Activated T-helper 1 cell treated with anti-CD3 and anti-CD28 coated beads, Interleukin-12 subunit alpha, Interleukin-12 subunit beta, Interleukin-2, Interleukin-4 antibody, amounts not matched to agents 30 ng/mL and 10 ng/mL and 1 ng/mL, durations not matched to agents 14 hours and 24 hours and 36 hours (primary cell): ENCODE measurements at regions not wholly inside any gene's neighbourhood (a gene's known extent, or its start where the extent isn't known, plus 50 kb on each side); places are given as distances from the start of the nearest gene placed in this dataset.
"Not testable (repeated sequence)": the region's sequence is repeated elsewhere in the genome, so short reads cannot be mapped to it uniquely, and the experiment has no call there.

Experiments used
- DNase-seq: peaks from one replicate; pipeline ENCODE4 v3.0.0; 2021; ENCODE audit warnings: low spot score
- H3K27ac Mint-ChIP-seq: one replicate; pipeline ENCODE4 v1.8.0; 2021; ENCODE audit warnings: mild to moderate bottlenecking, mixed read lengths
- H3K27me3 Mint-ChIP-seq: one replicate; pipeline ENCODE4 v1.8.0; 2022; ENCODE audit warnings: mild to moderate bottlenecking, moderate library complexity, mixed read lengths; ENCODE audit not compliant: insufficient read depth
- H3K36me3 Mint-ChIP-seq: one replicate; pipeline ENCODE4 v1.8.0; 2021; ENCODE audit warnings: low read depth, mixed read lengths
- H3K4me1 Mint-ChIP-seq: one replicate; pipeline ENCODE4 v1.8.0; 2021; ENCODE audit warnings: low read depth, mixed read lengths
- H3K4me3 Mint-ChIP-seq: one replicate; pipeline ENCODE4 v1.8.0; 2021; ENCODE audit warnings: mild to moderate bottlenecking, moderate library complexity, mixed read lengths
- H3K9me3 Mint-ChIP-seq: one replicate; pipeline ENCODE4 v1.8.0; 2021; ENCODE audit warnings: mixed read lengths
- intact Hi-C: fragments of 100-400 bp; cut with micrococcal nuclease; formaldehyde crosslinking; loops from one replicate; pipeline ENCODE4 v1.15.1; 2024

- H3K27me3 Mint-ChIP-seq, result no peaks in the 10 kb centered on the region
- H3K4me1 Mint-ChIP-seq, result no peaks in the 10 kb centered on the region
- intact Hi-C loops, result no loop called here
- H3K27ac Mint-ChIP-seq, result no peak overlapping the region
- no peaks in the 10 kb centered on the region for H3K9me3 Mint-ChIP-seq
- H3K36me3 Mint-ChIP-seq, result no peaks in the 10 kb centered on the region
- DNase-seq, result no peak
- no peak overlapping the region for H3K4me3 Mint-ChIP-seq
These were observed 253.9 kb upstream of the CNTNAP5 start for GRCh38 chr2:123770996-123771720.

GRCh38 chr2:123771928-123772632, 253.0 kb upstream of the CNTNAP5 start:
- H3K4me1 Mint-ChIP-seq, result no peaks in the 10 kb centered on the region
- H3K9me3 Mint-ChIP-seq, result no peaks in the 10 kb centered on the region
- H3K36me3 Mint-ChIP-seq, result no peaks in the 10 kb centered on the region
- H3K27me3 Mint-ChIP-seq, result no peaks in the 10 kb centered on the region
- no peak overlapping the region for H3K27ac Mint-ChIP-seq
- intact Hi-C loops, result no loop called here
- no peak overlapping the region for H3K4me3 Mint-ChIP-seq
- no peak for DNase-seq

GRCh38 chr2:123777116-123777515, 248.0 kb upstream of the CNTNAP5 start:
- Mint-ChIP-seq H3K4me1 (no peaks in the 10 kb centered on the region), H3K36me3 (no peaks in the 10 kb centered on the region), H3K4me3 (no peak overlapping the region), H3K27me3 (no peaks in the 10 kb centered on the region), H3K27ac (no peak overlapping the region), H3K9me3 (peaks cover 10% of the 10 kb centered on the region)
- intact Hi-C loops, result no loop called here
- no peak for DNase-seq

GRCh38 chr2:123783164-123783563, 241.9 kb upstream of the CNTNAP5 start:
- H3K4me1 Mint-ChIP-seq, result no peaks in the 10 kb centered on the region
- H3K4me3 Mint-ChIP-seq, result no peak overlapping the region
- no peaks in the 10 kb centered on the region for H3K36me3 Mint-ChIP-seq
- H3K9me3 Mint-ChIP-seq, result peaks cover 19% of the 10 kb centered on the region
- no peak for DNase-seq
- no peak overlapping the region for H3K27ac Mint-ChIP-seq
- intact Hi-C loops, result no loop called here
- no peaks in the 10 kb centered on the region for H3K27me3 Mint-ChIP-seq

- no peaks in the 10 kb centered on the region for H3K4me1 Mint-ChIP-seq
- no peak overlapping the region for H3K27ac Mint-ChIP-seq
- intact Hi-C loops, result loop anchor here (5.0 kb wide), 1 partner anchor 538 kb away; no protein-coding TSS in a partner anchor
- DNase-seq, result no peak
- no peaks in the 10 kb centered on the region for H3K36me3 Mint-ChIP-seq
- H3K27me3 Mint-ChIP-seq, result no peaks in the 10 kb centered on the region
- H3K9me3 Mint-ChIP-seq, result peaks cover 13% of the 10 kb centered on the region
- no peak overlapping the region for H3K4me3 Mint-ChIP-seq
These were observed 239.8 kb upstream of the CNTNAP5 start for GRCh38 chr2:123785332-123785731.

- Mint-ChIP-seq H3K27ac (no peak overlapping the region), H3K27me3 (no peaks in the 10 kb centered on the region), H3K9me3 (no peaks in the 10 kb centered on the region), H3K4me3 (no peak overlapping the region), H3K36me3 (no peaks in the 10 kb centered on the region), H3K4me1 (no peaks in the 10 kb centered on the region)
- DNase-seq, result no peak
- intact Hi-C loops, result no loop called here
These were observed 233.9 kb upstream of the CNTNAP5 start for GRCh38 chr2:123791207-123791606.

- DNase-seq, result no peak
- Mint-ChIP-seq H3K27ac (no peak overlapping the region), H3K4me3 (no peak overlapping the region), H3K9me3 (no peaks in the 10 kb centered on the region), H3K27me3 (no peaks in the 10 kb centered on the region), H3K4me1 (no peaks in the 10 kb centered on the region), H3K36me3 (no peaks in the 10 kb centered on the region)
- intact Hi-C loops, result no loop called here
These were observed 233.4 kb upstream of the CNTNAP5 start for GRCh38 chr2:123791684-123792083.

GRCh38 chr2:123804126-123804525, 221.0 kb upstream of the CNTNAP5 start:
- DNase-seq, intact Hi-C loops, H3K4me3 Mint-ChIP-seq, H3K4me1 Mint-ChIP-seq, H3K36me3 Mint-ChIP-seq, H3K27ac Mint-ChIP-seq, H3K27me3 Mint-ChIP-seq: not testable (repeated sequence)
- H3K9me3 Mint-ChIP-seq, result peaks cover 52% of the 10 kb centered on the region

GRCh38 chr2:123805746-123806145, 219.3 kb upstream of the CNTNAP5 start:
- H3K4me1 Mint-ChIP-seq, intact Hi-C loops, H3K4me3 Mint-ChIP-seq, DNase-seq, H3K27ac Mint-ChIP-seq, H3K27me3 Mint-ChIP-seq, H3K36me3 Mint-ChIP-seq: not testable (repeated sequence)
- H3K9me3 Mint-ChIP-seq, result peaks cover 60% of the 10 kb centered on the region

GRCh38 chr2:123808243-123808642, 216.8 kb upstream of the CNTNAP5 start:
- Mint-ChIP-seq H3K9me3 (peaks cover 41% of the 10 kb centered on the region), H3K27me3 (no peaks in the 10 kb centered on the region), H3K36me3 (no peaks in the 10 kb centered on the region), H3K27ac (no peak overlapping the region), H3K4me3 (no peak overlapping the region), H3K4me1 (no peaks in the 10 kb centered on the region)
- DNase-seq, result no peak
- intact Hi-C loops, result no loop called here

GRCh38 chr2:123811846-123812245, 213.2 kb upstream of the CNTNAP5 start:
- Mint-ChIP-seq H3K27ac (no peak overlapping the region), H3K4me3 (no peak overlapping the region), H3K36me3 (no peaks in the 10 kb centered on the region), H3K4me1 (no peaks in the 10 kb centered on the region), H3K9me3 (peaks cover 27% of the 10 kb centered on the region), H3K27me3 (no peaks in the 10 kb centered on the region)
- intact Hi-C loops, result no loop called here
- DNase-seq, result no peak

GRCh38 chr2:123816203-123816602, 208.9 kb upstream of the CNTNAP5 start:
- Mint-ChIP-seq H3K4me1 (no peaks in the 10 kb centered on the region), H3K9me3 (no peaks in the 10 kb centered on the region), H3K4me3 (no peak overlapping the region), H3K27ac (no peak overlapping the region), H3K36me3 (no peaks in the 10 kb centered on the region), H3K27me3 (no peaks in the 10 kb centered on the region)
- no peak for DNase-seq
- intact Hi-C loops, result no loop called here

GRCh38 chr2:123816928-123817327, 208.2 kb upstream of the CNTNAP5 start:
- Mint-ChIP-seq H3K4me1 (no peaks in the 10 kb centered on the region), H3K9me3 (no peaks in the 10 kb centered on the region), H3K4me3 (no peak overlapping the region), H3K27me3 (no peaks in the 10 kb centered on the region), H3K36me3 (no peaks in the 10 kb centered on the region), H3K27ac (no peak overlapping the region)
- no peak for DNase-seq
- intact Hi-C loops, result no loop called here
